ENCODE measurements at regions not wholly inside any gene's neighbourhood (a gene's known extent, or its start where the extent isn't known, plus 50 kb on each side); places are given as distances from the start of the nearest gene placed in this dataset.

DNA sequence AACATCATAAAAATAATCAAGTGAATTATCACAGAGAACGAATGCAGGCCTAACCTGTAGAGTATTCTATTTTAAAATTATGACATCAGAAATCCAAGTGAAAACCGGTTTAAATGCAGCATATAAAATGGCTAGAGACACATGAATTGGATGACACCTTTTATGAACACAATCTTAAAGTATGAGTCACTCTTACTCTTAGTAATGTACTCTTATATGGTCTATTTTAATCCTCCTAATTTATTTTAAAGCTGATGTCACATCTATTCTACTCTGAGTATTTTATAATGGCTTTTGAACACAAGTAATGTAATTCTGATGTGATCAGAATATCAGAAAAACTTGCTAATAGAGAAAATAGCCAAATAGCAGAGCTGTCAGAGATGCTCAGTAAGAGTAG, 161.4 kb upstream of the RADX start:
- no peak for TF ChIP-seq CTCF (IDR thresholded peaks at IDR 0.05)
- TF ChIP-seq POLR2AphosphoS5 (IDR thresholded peaks at IDR 0.05) = no peak
